ENCODE measurements at regions not wholly inside any gene's neighbourhood (a gene's known extent, or its start where the extent isn't known, plus 50 kb on each side); places are given as distances from the start of the nearest gene placed in this dataset.
"Not testable (repeated sequence)": the region's sequence is repeated elsewhere in the genome, so short reads cannot be mapped to it uniquely, and the experiment has no call there.

DNA sequence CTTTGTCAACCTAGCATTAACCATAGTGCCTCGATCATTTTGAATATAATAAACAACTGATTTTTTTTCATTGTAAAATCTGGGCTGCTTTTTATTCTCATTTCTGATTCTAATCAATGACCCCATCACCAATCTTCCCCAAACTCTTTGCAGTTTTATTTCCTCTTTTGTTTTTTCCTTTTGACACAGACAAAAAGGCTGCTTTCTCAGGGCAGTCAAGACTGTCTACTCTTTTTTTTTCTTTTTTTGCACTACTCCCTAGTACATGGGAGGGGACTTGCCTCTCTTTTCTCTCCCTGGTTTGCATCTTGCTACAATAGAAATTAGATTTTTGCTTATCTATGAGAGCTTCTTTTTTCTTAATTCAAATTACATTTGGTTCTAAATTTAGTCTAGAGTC, 987.9 kb downstream of the ADGRL2 start:
- Histone ChIP-seq H3K4me1 (replicated peaks) (no peaks in the 10 kb centered on the region), H3K4me3 (no peak overlapping the region), H3K36me3 (no peaks in the 10 kb centered on the region), H3K27me3 (replicated peaks) (no peaks in the 10 kb centered on the region), H3K27ac (no peak overlapping the region), H3K9me3 (replicated peaks) (no peaks in the 10 kb centered on the region; the same call in 1 of the 2 replicates)
- no peak for DNase-seq (ENCODE audit: low read depth in 1 of 2, low spot score in 2 of 2)

DNA sequence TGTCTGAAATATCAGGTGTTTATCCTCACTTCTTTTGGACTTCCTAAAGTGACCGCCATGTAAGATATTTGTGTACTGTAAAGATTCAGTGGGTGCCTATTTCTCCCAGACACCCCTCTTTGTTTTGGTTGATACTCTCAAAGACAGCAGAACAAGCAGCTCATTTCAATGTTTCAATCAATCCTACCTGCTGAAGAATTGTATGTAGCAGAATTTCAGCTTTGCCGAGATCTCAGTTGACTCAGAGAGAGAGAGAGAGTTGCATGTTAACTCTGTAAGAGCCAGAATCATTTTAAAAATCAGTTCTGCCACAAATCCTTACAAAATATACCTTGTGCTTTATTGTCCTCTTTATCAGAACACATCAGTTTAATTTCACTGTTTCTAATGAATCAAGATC, 987.3 kb downstream of the ADGRL2 start:
- DNase-seq (ENCODE audit: low read depth in 1 of 2, low spot score in 2 of 2), result no peak
- no peaks in the 10 kb centered on the region; the same call in 1 of the 2 replicates for H3K9me3 ChIP-seq (replicated peaks)
- H3K27ac ChIP-seq, result no peak overlapping the region
- H3K27me3 ChIP-seq (replicated peaks), result no peaks in the 10 kb centered on the region
- no peaks in the 10 kb centered on the region for H3K4me1 ChIP-seq (replicated peaks)
- H3K36me3 ChIP-seq, result no peaks in the 10 kb centered on the region
- no peak overlapping the region for H3K4me3 ChIP-seq

DNA sequence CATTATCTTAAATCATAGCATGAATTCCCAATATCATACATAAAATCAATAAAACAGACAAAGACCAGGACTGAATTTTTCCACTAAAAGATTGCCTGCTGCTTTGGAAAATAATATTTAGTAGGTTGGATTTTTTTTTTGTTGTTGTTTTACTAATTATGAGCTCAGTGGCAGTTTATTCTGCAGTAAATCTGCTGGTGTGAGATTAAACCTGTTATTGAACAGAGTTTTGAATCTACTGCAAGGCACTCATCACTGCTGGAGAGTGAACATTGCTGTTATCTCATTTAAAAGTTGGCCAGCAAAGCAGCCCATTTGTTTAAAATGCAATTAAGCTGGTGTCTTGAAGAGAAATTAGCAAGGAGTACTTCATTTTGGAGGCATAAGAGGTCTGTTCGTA, 986.1 kb downstream of the ADGRL2 start:
- no peaks in the 10 kb centered on the region for H3K36me3 ChIP-seq
- no peak for DNase-seq (ENCODE audit: low read depth in 1 of 2, low spot score in 2 of 2)
- no peaks in the 10 kb centered on the region for H3K27me3 ChIP-seq (replicated peaks)
- H3K27ac ChIP-seq, result no peak overlapping the region
- no peaks in the 10 kb centered on the region; the same call in 1 of the 2 replicates for H3K9me3 ChIP-seq (replicated peaks)
- H3K4me1 ChIP-seq (replicated peaks), result no peaks in the 10 kb centered on the region
- H3K4me3 ChIP-seq, result no peak overlapping the region

DNA sequence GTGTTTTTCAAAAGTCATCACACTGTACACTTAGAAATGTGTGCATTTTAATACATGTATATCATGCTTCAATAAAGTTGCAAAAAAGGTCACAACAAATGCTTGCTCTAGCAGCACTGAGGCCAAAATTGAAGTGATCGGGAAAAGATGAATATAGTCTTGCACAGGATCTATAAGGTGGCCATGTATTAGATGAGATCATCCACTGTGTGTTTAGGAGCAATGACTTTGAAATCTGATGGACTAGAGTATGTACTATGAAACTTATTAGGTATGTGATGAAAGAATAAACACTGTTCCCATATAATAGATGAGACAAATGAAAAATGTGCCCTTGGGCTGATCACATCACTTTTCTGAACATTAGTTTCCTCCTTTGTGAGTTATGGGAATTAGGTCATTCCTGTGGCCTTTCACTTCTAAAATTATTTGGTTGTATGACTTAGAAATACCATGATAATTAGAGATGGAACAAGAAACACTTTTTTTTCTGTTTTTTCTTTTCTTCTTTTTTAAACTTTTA, 984.6 kb downstream of the ADGRL2 start:
- Histone ChIP-seq H3K36me3 (no peaks in the 10 kb centered on the region), H3K4me3 (no peak overlapping the region), H3K27ac (no peak overlapping the region), H3K9me3 (replicated peaks) (no peaks in the 10 kb centered on the region; the same call in 1 of the 2 replicates), H3K4me1 (replicated peaks) (no peaks in the 10 kb centered on the region), H3K27me3 (replicated peaks) (no peaks in the 10 kb centered on the region)
- DNase-seq (ENCODE audit: low read depth in 1 of 2, low spot score in 2 of 2), result no peak

DNA sequence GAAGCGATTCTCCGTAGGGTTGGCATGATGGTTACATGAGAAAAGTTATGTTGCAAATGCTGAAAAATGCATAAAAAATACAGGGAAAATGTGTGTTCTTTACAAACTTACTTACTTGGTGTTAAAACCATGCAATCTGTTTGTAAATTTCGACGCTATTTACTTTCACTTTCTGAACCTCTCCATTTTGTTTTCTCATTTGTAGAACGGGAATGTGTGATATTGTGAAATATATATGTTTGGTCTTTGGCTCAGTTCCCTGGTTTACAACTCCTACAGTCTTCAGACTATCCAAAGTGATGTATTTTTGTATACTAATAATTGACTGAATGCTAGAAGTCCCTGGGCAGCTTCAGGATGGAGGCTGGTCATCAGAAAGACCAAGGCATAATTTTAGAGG, 982.3 kb downstream of the ADGRL2 start:
- no peaks in the 10 kb centered on the region for H3K4me1 ChIP-seq (replicated peaks)
- no peaks in the 10 kb centered on the region; the same call in none of the 2 replicates for H3K9me3 ChIP-seq (replicated peaks)
- DNase-seq (ENCODE audit: low read depth in 1 of 2, low spot score in 2 of 2), result no peak
- H3K27me3 ChIP-seq (replicated peaks), result no peaks in the 10 kb centered on the region
- H3K4me3 ChIP-seq, result no peak overlapping the region
- no peak overlapping the region for H3K27ac ChIP-seq
- H3K36me3 ChIP-seq, result no peaks in the 10 kb centered on the region

DNA sequence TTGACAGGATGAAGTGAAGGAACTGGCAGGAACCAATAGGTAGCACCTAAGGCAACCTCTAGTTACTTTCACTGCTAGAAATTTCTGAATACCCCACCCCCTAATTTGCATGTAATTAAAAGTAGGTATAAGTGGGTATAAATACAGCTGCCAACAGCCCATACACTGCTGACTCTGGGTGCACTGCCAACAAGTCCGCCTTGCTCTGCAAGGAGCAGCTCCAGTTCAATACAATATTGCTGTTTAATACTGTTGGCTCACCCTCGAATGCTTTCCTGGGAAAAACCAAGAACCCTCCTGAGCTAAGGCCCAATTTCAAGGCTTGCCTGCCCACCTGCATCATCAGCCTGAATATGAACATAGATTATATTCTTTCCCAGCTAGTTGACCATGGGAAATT, 981.9 kb downstream of the ADGRL2 start:
- H3K27me3 ChIP-seq (replicated peaks), result no peaks in the 10 kb centered on the region
- no peaks in the 10 kb centered on the region for H3K36me3 ChIP-seq
- no peak overlapping the region for H3K4me3 ChIP-seq
- DNase-seq (ENCODE audit: low read depth in 1 of 2, low spot score in 2 of 2), result no peak
- H3K4me1 ChIP-seq (replicated peaks), result no peaks in the 10 kb centered on the region
- no peak overlapping the region for H3K27ac ChIP-seq
- H3K9me3 ChIP-seq (replicated peaks), result peaks cover under 1% of the 10 kb centered on the region

DNA sequence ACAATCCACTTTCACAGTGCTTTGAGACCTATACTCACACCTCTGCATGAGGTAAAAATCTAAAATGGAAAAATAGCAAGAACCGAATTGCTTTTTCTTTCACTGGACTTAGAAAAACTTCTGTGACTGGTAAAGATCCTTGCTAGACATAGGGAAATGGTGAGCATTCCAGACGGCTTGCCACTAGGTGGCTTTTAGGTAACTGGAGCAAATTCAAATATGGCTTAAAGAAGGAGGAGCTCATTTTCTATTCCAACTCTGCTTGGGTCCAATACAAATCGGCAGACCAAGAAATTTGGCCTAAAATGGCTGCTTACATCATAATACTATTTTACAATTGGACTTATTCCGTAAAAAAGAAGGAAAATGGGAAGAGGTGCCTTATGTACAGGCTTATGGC, 977.9 kb downstream of the ADGRL2 start:
- Histone ChIP-seq H3K4me3 (no peak overlapping the region), H3K4me1 (replicated peaks) (no peaks in the 10 kb centered on the region), H3K27ac (no peak overlapping the region), H3K36me3 (no peaks in the 10 kb centered on the region), H3K27me3 (replicated peaks) (no peaks in the 10 kb centered on the region), H3K9me3 (replicated peaks) (peaks cover 3% of the 10 kb centered on the region; the same call in 1 of the 2 replicates)
- DNase-seq (ENCODE audit: low read depth in 1 of 2, low spot score in 2 of 2), result no peak

DNA sequence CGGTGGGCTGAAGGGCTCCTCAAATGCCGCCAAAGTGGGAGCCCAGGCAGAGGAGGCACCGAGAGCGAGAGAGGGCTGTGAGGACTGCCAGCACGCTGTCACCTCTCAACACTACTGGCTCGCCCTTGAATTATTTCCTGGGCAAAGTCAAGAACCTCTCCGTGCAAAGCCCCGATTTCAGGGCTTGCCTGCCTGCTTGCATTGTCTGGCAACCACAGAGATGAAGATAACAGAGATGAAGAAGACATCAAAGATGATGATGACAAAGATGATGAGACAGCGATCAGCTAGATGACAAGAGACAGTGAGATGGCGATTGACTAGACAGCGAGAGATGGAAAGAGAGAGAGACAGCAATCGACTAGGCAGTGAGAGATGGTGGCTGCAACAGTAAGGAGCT, 976.5 kb downstream of the ADGRL2 start:
- H3K4me1 ChIP-seq (replicated peaks), result no peaks in the 10 kb centered on the region
- H3K4me3 ChIP-seq, result no peak overlapping the region
- no peak for DNase-seq (ENCODE audit: low read depth in 1 of 2, low spot score in 2 of 2)
- H3K27ac ChIP-seq, result no peak overlapping the region
- H3K36me3 ChIP-seq, result no peaks in the 10 kb centered on the region
- no peaks in the 10 kb centered on the region for H3K27me3 ChIP-seq (replicated peaks)
- peaks cover 3% of the 10 kb centered on the region; the same call in 1 of the 2 replicates for H3K9me3 ChIP-seq (replicated peaks)

DNA sequence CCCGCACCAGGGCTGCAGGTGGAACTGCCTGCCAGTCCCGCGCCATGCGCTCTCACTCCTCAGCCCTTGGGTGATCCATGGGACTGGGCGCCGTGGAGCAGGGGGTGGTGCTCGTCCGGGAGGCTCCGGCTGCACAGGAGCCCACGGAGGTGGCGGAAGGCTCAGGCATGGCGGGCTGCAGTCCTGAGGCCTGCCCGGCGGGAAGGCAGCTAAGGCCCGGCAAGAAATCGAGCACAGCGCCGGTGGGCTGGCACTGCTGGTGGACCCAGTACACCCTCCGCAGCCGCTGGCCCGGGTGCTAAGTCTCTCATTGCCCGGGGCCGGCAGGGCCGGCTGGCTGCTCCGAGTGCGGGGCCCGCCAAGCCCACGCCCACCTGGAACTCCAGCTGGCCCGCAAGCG, 976.0 kb downstream of the ADGRL2 start:
- not testable (repeated sequence) for DNase-seq (ENCODE audit: low read depth in 1 of 2, low spot score in 2 of 2); H3K27me3 ChIP-seq (replicated peaks); H3K27ac ChIP-seq; H3K4me1 ChIP-seq (replicated peaks); H3K4me3 ChIP-seq; H3K9me3 ChIP-seq (replicated peaks); H3K36me3 ChIP-seq

DNA sequence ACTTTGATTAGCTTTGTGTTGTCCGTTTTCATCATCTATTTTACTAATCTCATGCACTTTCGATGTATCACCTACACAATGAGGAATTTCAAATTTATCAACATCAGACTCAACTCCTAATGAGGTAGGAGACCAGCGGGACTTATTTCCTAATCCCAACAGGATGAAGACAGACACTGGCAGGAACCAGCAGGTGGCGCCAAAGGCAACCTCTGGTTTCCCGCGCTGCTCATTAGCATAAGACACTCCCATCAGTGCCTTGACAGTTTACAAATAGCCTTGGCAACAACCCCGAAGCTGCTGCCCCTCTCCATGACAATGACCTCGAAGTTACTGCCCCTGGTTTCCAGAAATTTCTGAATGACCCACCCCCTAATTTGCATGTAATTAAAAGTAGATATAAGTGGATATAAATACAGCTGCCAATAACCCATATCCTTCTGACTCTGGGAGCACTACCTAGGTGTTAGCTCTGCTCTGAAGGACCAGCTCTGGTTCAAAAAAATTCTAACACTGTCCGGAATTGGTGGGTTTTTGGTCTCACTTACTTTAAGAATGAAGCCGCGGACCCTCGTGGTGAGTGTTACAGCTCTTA, 974.8 kb downstream of the ADGRL2 start:
- no peak for DNase-seq (ENCODE audit: low read depth in 1 of 2, low spot score in 2 of 2)
- H3K9me3 ChIP-seq (replicated peaks), result peaks cover 3% of the 10 kb centered on the region; the same call in 1 of the 2 replicates
- H3K27me3 ChIP-seq (replicated peaks), result no peaks in the 10 kb centered on the region
- H3K4me3 ChIP-seq, result no peak overlapping the region
- no peaks in the 10 kb centered on the region for H3K4me1 ChIP-seq (replicated peaks)
- no peak overlapping the region for H3K27ac ChIP-seq
- no peaks in the 10 kb centered on the region for H3K36me3 ChIP-seq

DNA sequence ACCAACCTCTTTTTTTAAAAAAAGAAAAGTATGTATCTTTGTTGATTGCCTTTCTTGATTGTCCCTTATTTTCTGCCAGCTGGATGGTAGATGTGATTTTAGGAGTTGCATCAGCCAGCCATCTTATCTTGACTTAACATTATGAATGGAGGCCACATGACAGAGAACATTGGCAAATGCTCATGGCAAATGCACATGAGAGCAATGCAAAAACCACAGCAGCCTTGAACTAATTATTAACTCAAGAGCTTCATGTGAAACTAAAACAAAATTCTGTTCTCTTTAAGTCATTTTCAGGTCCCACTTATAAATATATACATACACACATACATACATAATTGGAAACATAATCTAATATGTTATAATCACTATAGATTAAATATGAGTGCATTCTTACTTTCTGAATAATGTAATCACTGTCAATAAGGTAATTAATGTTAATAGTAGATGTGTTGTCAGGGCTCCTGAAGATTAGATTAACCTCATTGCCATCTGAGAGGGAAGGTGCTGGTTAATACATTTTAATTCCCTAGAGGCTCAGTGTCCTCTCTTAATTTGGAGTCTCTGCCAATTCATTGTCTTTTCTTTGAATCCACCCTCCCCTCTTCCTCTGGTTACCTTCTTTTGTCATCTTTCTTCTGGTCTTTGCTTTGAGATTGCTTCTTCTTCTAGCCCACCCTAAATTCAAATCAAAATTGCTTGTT, 962.2 kb downstream of the ADGRL2 start:
- no peak overlapping the region for H3K27ac ChIP-seq
- H3K9me3 ChIP-seq (replicated peaks), result peaks cover 4% of the 10 kb centered on the region; the same call in 1 of the 2 replicates
- no peaks in the 10 kb centered on the region for H3K36me3 ChIP-seq
- H3K27me3 ChIP-seq (replicated peaks), result no peaks in the 10 kb centered on the region
- no peak overlapping the region for H3K4me3 ChIP-seq
- DNase-seq (ENCODE audit: low read depth in 1 of 2, low spot score in 2 of 2), result no peak
- no peaks in the 10 kb centered on the region for H3K4me1 ChIP-seq (replicated peaks)

DNA sequence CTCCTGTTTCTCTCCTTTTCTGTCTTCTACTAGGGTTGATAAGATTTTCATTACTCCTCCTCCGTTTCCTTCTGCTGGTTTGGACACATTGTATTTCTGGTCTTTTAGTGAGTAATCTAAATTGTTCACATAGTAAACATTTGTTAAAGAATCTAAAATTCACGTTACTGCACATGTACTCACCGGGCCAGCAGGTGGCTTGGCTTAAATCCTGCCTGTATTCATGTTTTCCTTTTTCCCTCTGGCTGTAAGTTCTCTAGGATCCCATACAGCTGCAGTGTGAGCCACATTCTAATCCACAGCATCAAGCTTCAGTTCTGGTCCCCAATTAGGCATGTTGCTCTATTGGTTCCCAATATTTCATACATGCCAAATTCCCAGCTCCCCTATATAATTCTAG, 958.3 kb downstream of the ADGRL2 start:
- H3K4me3 ChIP-seq, result no peak overlapping the region
- no peaks in the 10 kb centered on the region for H3K27me3 ChIP-seq (replicated peaks)
- no peak for DNase-seq (ENCODE audit: low read depth in 1 of 2, low spot score in 2 of 2)
- peaks cover 4% of the 10 kb centered on the region; the same call in 1 of the 2 replicates for H3K9me3 ChIP-seq (replicated peaks)
- H3K4me1 ChIP-seq (replicated peaks), result no peaks in the 10 kb centered on the region
- no peaks in the 10 kb centered on the region for H3K36me3 ChIP-seq
- H3K27ac ChIP-seq, result no peak overlapping the region

DNA sequence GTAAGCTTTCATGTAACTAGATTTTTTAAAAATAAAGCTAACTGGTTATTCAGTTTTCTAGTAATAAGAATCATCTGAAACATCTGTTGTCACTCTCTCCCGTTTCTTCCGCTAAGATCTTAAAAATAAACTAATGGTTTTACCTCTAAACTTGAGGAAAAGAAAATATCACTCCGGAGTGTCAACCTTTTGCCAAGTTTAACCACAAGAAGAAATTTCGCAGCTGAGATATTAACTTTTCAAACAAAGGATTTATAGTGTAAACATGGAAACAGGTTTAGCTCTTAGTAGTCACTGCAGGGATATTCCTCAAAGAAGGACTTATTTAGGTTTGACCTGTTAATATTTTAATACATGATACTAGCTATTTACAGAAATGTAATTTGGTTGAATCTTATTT, 954.9 kb downstream of the ADGRL2 start:
- Histone ChIP-seq H3K4me3 (no peak overlapping the region), H3K27me3 (replicated peaks) (no peaks in the 10 kb centered on the region), H3K36me3 (no peaks in the 10 kb centered on the region), H3K4me1 (replicated peaks) (no peaks in the 10 kb centered on the region), H3K27ac (no peak overlapping the region), H3K9me3 (replicated peaks) (no peaks in the 10 kb centered on the region; the same call in 1 of the 2 replicates)
- DNase-seq (ENCODE audit: low read depth in 1 of 2, low spot score in 2 of 2), result no peak

DNA sequence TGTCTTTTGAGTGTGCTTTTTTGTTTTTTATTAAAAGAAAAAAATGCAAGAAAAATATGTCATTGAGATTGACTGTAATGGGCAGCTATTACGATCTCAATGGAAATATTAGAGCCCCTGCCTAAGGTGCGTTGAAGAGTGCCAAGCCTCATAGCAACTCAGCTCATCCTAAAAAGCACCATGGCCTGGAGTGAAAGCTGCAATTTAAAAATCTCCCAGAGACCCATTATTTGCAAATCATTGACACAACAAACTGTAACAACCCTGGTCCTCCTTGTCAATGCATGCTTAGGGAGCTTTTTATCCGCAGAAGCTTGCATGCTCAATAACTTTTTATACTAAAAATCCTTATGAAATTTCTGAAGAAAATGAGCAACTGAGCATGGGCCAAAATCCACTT, 954.5 kb downstream of the ADGRL2 start:
- Histone ChIP-seq H3K36me3 (no peaks in the 10 kb centered on the region), H3K9me3 (replicated peaks) (no peaks in the 10 kb centered on the region; the same call in 1 of the 2 replicates), H3K27me3 (replicated peaks) (no peaks in the 10 kb centered on the region), H3K4me3 (no peak overlapping the region), H3K4me1 (replicated peaks) (no peaks in the 10 kb centered on the region), H3K27ac (no peak overlapping the region)
- DNase-seq (ENCODE audit: low read depth in 1 of 2, low spot score in 2 of 2), result no peak
